GM21717 (cell line): ENCODE measurements at regions not wholly inside any gene's neighbourhood (a gene's known extent, or its start where the extent isn't known, plus 50 kb on each side); places are given as distances from the start of the nearest gene placed in this dataset.
"Not testable (repeated sequence)": the region's sequence is repeated elsewhere in the genome, so short reads cannot be mapped to it uniquely, and the experiment has no call there.

Experiments used
- ATAC-seq: cut with Tn5 transposase; IDR thresholded peaks from one replicate; pipeline ENCODE4 v1.9.1; 2021; ENCODE audit warnings: mild to moderate bottlenecking, moderate library complexity; ENCODE audit not compliant: unreplicated experiment

- no peak for ATAC-seq
These were observed 78.5 kb upstream of the ADAMTS5 start for GRCh38 chr21:27045281-27045985.

GRCh38 chr21:27043377-27043776, 76.5 kb upstream of the ADAMTS5 start:
- no peak for ATAC-seq

- no peak for ATAC-seq
These were observed 74.0 kb upstream of the ADAMTS5 start for GRCh38 chr21:27040738-27041469.

- no peak for ATAC-seq
These were observed 69.9 kb upstream of the ADAMTS5 start for GRCh38 chr21:27036736-27037301.

GRCh38 chr21:27035791-27036190, 68.9 kb upstream of the ADAMTS5 start:
- no peak for ATAC-seq

- ATAC-seq = no peak
These were observed 67.9 kb upstream of the ADAMTS5 start for GRCh38 chr21:27034796-27035195.

- ATAC-seq = no peak
These were observed 66.6 kb upstream of the ADAMTS5 start for GRCh38 chr21:27033471-27033870.

GRCh38 chr21:27026501-27026900, 59.6 kb upstream of the ADAMTS5 start:
- no peak for ATAC-seq

- ATAC-seq = not testable (repeated sequence)
These were observed 58.8 kb upstream of the ADAMTS5 start for GRCh38 chr21:27025708-27026107.

- ATAC-seq = no peak
These were observed 58.1 kb upstream of the ADAMTS5 start for GRCh38 chr21:27024971-27025370.

GRCh38 chr21:27024301-27024700, 57.4 kb upstream of the ADAMTS5 start:
- no peak for ATAC-seq

GRCh38 chr21:27023186-27023585, 56.3 kb upstream of the ADAMTS5 start:
- no peak for ATAC-seq

- ATAC-seq = no peak
These were observed 54.9 kb upstream of the ADAMTS5 start for GRCh38 chr21:27021801-27022200.

- ATAC-seq = no peak
These were observed 54.2 kb upstream of the ADAMTS5 start for GRCh38 chr21:27021046-27021445.

- no peak for ATAC-seq
These were observed 50.4 kb upstream of the ADAMTS5 start for GRCh38 chr21:27017246-27017645.
